ENCODE measurements at regions not wholly inside any gene's neighbourhood (a gene's known extent, or its start where the extent isn't known, plus 50 kb on each side); places are given as distances from the start of the nearest gene placed in this dataset.

GRCh38 chrX:125646195-125646594 is 326.5 kb downstream of the TEX13C start:
- Histone ChIP-seq H3K4me1 (ENCODE audit: control insufficient read depth in 2 of 2, insufficient read depth in 2 of 2, low read length in 2 of 2) (no peaks in the 10 kb centered on the region), H3K27ac (ENCODE audit: low read depth, low read length) (no peak overlapping the region), H3K27me3 (ENCODE audit: control insufficient read depth in 2 of 2, insufficient read depth in 2 of 2, low read length in 2 of 2) (no peaks in the 10 kb centered on the region), H3K4me3 (ENCODE audit: low read length) (no peak overlapping the region), H3K36me3 (ENCODE audit: control insufficient read depth in 2 of 3, insufficient read depth in 3 of 3, low read length in 3 of 3) (no peaks in the 10 kb centered on the region), H3K9me3 (ENCODE audit: control insufficient read depth in 2 of 3, low read length in 3 of 3) (no peaks in the 10 kb centered on the region)
- Mint-ChIP-seq H3K9me3 (peaks cover 0 to 4% (median 0%) of the 10 kb centered on the region in 11 donors), H3K27me3 (no peaks in the 10 kb centered on the region), H3K4me1 (no peaks in the 10 kb centered on the region), H3K4me3 (no peak overlapping the region), H3K27ac (no peak overlapping the region), H3K36me3 (no peaks in the 10 kb centered on the region)
- POLR2A ChIA-PET, result no interaction called here
- intact Hi-C loops (cut with micrococcal nuclease), result loop anchor here in 1 of 2 donors (5.0 kb wide), 1 partner anchor 1239 kb away; no protein-coding TSS in a partner anchor
- CTCF ChIA-PET, result no interaction called here
- DNase-seq, result peak in 1 of 9 donors; percentile 1
- no peak for ATAC-seq

- CTCF ChIA-PET, result no interaction called here
- no peak overlapping the region for H3K4me3 ChIP-seq (ENCODE audit: low read length)
- POLR2A ChIA-PET, result no interaction called here
- ATAC-seq, result no peak
- Mint-ChIP-seq H3K36me3 (no peaks in the 10 kb centered on the region), H3K27me3 (peaks cover 0 to under 1% (median 0%) of the 10 kb centered on the region in 5 donors), H3K4me3 (no peak overlapping the region), H3K27ac (no peak overlapping the region), H3K4me1 (no peaks in the 10 kb centered on the region), H3K9me3 (no peaks in the 10 kb centered on the region)
- H3K27me3 ChIP-seq (ENCODE audit: control insufficient read depth in 2 of 2, insufficient read depth in 2 of 2, low read length in 2 of 2), result no peaks in the 10 kb centered on the region
- no peak for DNase-seq
- intact Hi-C loops (cut with micrococcal nuclease), result no loop called here
- no peak overlapping the region for H3K27ac ChIP-seq (ENCODE audit: low read depth, low read length)
- no peaks in the 10 kb centered on the region for H3K4me1 ChIP-seq (ENCODE audit: control insufficient read depth in 2 of 2, insufficient read depth in 2 of 2, low read length in 2 of 2)
- no peaks in the 10 kb centered on the region for H3K36me3 ChIP-seq (ENCODE audit: control insufficient read depth in 2 of 3, insufficient read depth in 3 of 3, low read length in 3 of 3)
- no peaks in the 10 kb centered on the region for H3K9me3 ChIP-seq (ENCODE audit: control insufficient read depth in 2 of 3, low read length in 3 of 3)
Measured at GRCh38 chrX:125651426-125651825, 331.8 kb downstream of the TEX13C start.

- intact Hi-C loops (cut with micrococcal nuclease), result no loop called here
- no peaks in the 10 kb centered on the region for H3K4me1 Mint-ChIP-seq
Measured at GRCh38 chrX:125654501-125654900, 334.8 kb downstream of the TEX13C start.

DNA sequence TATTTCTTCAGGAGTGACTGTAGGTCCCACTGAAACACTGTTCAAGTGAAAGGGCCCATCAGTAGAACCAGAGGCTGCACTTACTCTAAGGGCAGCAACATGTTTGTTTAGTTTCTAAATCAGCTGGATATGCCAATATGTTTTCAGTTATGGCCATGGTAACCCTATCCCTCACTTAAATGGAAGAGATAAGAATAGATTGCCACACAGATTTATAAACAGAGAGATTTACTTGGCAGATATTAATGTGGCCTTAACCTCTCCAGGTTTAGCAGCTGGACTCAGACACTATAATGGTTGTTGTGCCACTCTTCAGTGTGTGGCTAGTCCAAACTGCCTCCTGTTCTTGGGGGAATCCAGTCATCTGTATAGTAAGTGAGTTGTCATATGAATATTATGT is 354.1 kb downstream of the TEX13C start:
- Histone ChIP-seq H3K27me3 (ENCODE audit: control insufficient read depth in 2 of 2, insufficient read depth in 2 of 2, low read length in 2 of 2) (no peaks in the 10 kb centered on the region), H3K36me3 (ENCODE audit: control insufficient read depth in 2 of 3, insufficient read depth in 3 of 3, low read length in 3 of 3) (no peaks in the 10 kb centered on the region), H3K4me3 (ENCODE audit: low read length) (no peak overlapping the region), H3K9me3 (ENCODE audit: control insufficient read depth in 2 of 3, low read length in 3 of 3) (no peaks in the 10 kb centered on the region), H3K27ac (ENCODE audit: low read depth, low read length) (no peak overlapping the region), H3K4me1 (ENCODE audit: control insufficient read depth in 2 of 2, insufficient read depth in 2 of 2, low read length in 2 of 2) (no peaks in the 10 kb centered on the region)
- Mint-ChIP-seq H3K4me1 (no peaks in the 10 kb centered on the region), H3K4me3 (no peak overlapping the region), H3K36me3 (no peaks in the 10 kb centered on the region), H3K27me3 (no peaks in the 10 kb centered on the region), H3K9me3 (peaks cover 0 to 6% (median 0%) of the 10 kb centered on the region in 11 donors), H3K27ac (no peak overlapping the region)
- ChIA-PET POLR2A (no interaction called here), CTCF (no interaction called here)
- intact Hi-C loops (cut with micrococcal nuclease), result loop anchor here in 1 of 2 donors (10.0 kb wide), 1 partner anchor 199 kb away; no protein-coding TSS in a partner anchor
- DNase-seq (no peak), ATAC-seq (no peak)

More at GRCh38 chrX:125654501-125654900, 334.8 kb downstream of the TEX13C start:
- no peak overlapping the region for H3K4me3 ChIP-seq (ENCODE audit: low read length)
- no peaks in the 10 kb centered on the region for H3K27me3 ChIP-seq (ENCODE audit: control insufficient read depth in 2 of 2, insufficient read depth in 2 of 2, low read length in 2 of 2)
- H3K27me3 Mint-ChIP-seq, result peaks cover 0 to 5% (median 0%) of the 10 kb centered on the region in 5 donors
- H3K9me3 Mint-ChIP-seq, result peaks cover 0 to 1% (median 0%) of the 10 kb centered on the region in 11 donors
- DNase-seq, result no peak
- CTCF ChIA-PET, result no interaction called here
- no peak overlapping the region for H3K27ac Mint-ChIP-seq
- H3K36me3 ChIP-seq (ENCODE audit: control insufficient read depth in 2 of 3, insufficient read depth in 3 of 3, low read length in 3 of 3), result no peaks in the 10 kb centered on the region
- no peaks in the 10 kb centered on the region for H3K9me3 ChIP-seq (ENCODE audit: control insufficient read depth in 2 of 3, low read length in 3 of 3)
- no peak overlapping the region for H3K4me3 Mint-ChIP-seq
- no peaks in the 10 kb centered on the region for H3K4me1 ChIP-seq (ENCODE audit: control insufficient read depth in 2 of 2, insufficient read depth in 2 of 2, low read length in 2 of 2)
- H3K36me3 Mint-ChIP-seq, result no peaks in the 10 kb centered on the region
- no peak overlapping the region for H3K27ac ChIP-seq (ENCODE audit: low read depth, low read length)
- ATAC-seq, result no peak
- POLR2A ChIA-PET, result no interaction called here

DNA sequence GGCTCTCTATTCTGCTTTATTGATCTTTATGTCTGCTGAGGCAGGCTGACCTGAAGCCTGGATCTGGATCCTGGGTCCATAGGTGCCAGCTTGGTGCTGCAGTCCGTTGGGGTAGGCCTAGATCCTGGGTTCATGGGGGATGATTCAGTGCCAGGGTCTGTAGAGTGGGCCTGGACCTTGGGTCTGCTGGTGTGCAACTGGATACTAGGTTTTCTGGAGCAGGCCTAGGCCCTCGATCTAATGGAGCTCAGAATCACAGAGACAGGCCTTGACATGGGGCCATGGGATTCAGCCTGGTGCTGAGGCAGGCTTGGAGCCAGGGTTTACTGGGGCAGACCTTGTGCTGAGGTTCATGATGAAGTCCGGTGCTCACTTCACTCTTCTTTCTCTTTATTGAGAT is 358.6 kb downstream of the TEX13C start:
- H3K27ac Mint-ChIP-seq, result no peak overlapping the region
- H3K4me3 ChIP-seq (ENCODE audit: low read length), result no peak overlapping the region
- ChIA-PET CTCF (no interaction called here), POLR2A (no interaction called here)
- DNase-seq (no peak), ATAC-seq (no peak)
- no peak overlapping the region for H3K4me3 Mint-ChIP-seq
- no peak overlapping the region for H3K27ac ChIP-seq (ENCODE audit: low read depth, low read length)
- no peaks in the 10 kb centered on the region for H3K4me1 ChIP-seq (ENCODE audit: control insufficient read depth in 2 of 2, insufficient read depth in 2 of 2, low read length in 2 of 2)
- H3K36me3 ChIP-seq (ENCODE audit: control insufficient read depth in 2 of 3, insufficient read depth in 3 of 3, low read length in 3 of 3), result no peaks in the 10 kb centered on the region
- no peaks in the 10 kb centered on the region for H3K4me1 Mint-ChIP-seq
- H3K36me3 Mint-ChIP-seq, result no peaks in the 10 kb centered on the region
- no peaks in the 10 kb centered on the region for H3K27me3 ChIP-seq (ENCODE audit: control insufficient read depth in 2 of 2, insufficient read depth in 2 of 2, low read length in 2 of 2)
- no peaks in the 10 kb centered on the region for H3K27me3 Mint-ChIP-seq
- H3K9me3 ChIP-seq (ENCODE audit: control insufficient read depth in 2 of 3, low read length in 3 of 3), result no peaks in the 10 kb centered on the region
- peaks cover 0 to 6% (median 0%) of the 10 kb centered on the region in 11 donors for H3K9me3 Mint-ChIP-seq
- intact Hi-C loops (cut with micrococcal nuclease), result loop anchor here in 1 of 2 donors (10.0 kb wide), 1 partner anchor 203 kb away; no protein-coding TSS in a partner anchor

DNA sequence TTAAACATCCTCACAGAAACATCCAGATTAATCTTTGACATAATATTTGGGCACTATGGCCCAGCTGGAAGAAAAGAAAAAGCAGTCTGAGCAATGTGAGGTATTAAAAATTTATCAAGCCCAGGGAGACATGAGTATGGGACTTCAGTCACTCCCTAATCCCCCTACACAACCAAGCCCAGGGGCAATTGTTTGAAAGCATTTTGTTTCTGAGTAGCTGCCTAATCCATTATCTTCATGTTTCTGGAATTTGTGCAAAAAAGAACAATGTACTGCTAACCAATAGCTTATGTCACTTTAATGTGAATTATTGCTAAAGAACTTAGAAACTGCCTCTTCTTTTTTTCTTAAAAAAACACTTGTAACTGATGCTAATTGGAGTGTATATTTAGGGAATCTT is 360.7 kb downstream of the TEX13C start:
- CTCF ChIA-PET, result no interaction called here
- Histone ChIP-seq H3K36me3 (ENCODE audit: control insufficient read depth in 2 of 3, insufficient read depth in 3 of 3, low read length in 3 of 3) (no peaks in the 10 kb centered on the region), H3K27me3 (ENCODE audit: control insufficient read depth in 2 of 2, insufficient read depth in 2 of 2, low read length in 2 of 2) (no peaks in the 10 kb centered on the region), H3K27ac (ENCODE audit: low read depth, low read length) (no peak overlapping the region), H3K4me1 (ENCODE audit: control insufficient read depth in 2 of 2, insufficient read depth in 2 of 2, low read length in 2 of 2) (no peaks in the 10 kb centered on the region), H3K4me3 (ENCODE audit: low read length) (no peak overlapping the region), H3K9me3 (ENCODE audit: control insufficient read depth in 2 of 3, low read length in 3 of 3) (no peaks in the 10 kb centered on the region)
- DNase-seq, result no peak
- POLR2A ChIA-PET, result no interaction called here
- intact Hi-C loops (cut with micrococcal nuclease), result no loop called here
- ATAC-seq, result no peak
- Mint-ChIP-seq H3K27ac (no peak overlapping the region), H3K4me1 (no peaks in the 10 kb centered on the region), H3K9me3 (peaks cover 0 to 5% (median 0%) of the 10 kb centered on the region in 11 donors), H3K4me3 (no peak overlapping the region), H3K36me3 (no peaks in the 10 kb centered on the region), H3K27me3 (no peaks in the 10 kb centered on the region)

GRCh38 chrX:125681058-125681457 is 361.4 kb downstream of the TEX13C start:
- no peaks in the 10 kb centered on the region for H3K36me3 ChIP-seq (ENCODE audit: control insufficient read depth in 2 of 3, insufficient read depth in 3 of 3, low read length in 3 of 3)
- H3K36me3 Mint-ChIP-seq, result no peaks in the 10 kb centered on the region
- no peaks in the 10 kb centered on the region for H3K27me3 Mint-ChIP-seq
- DNase-seq, result no peak
- ChIA-PET CTCF (no interaction called here), POLR2A (no interaction called here)
- no peak overlapping the region for H3K27ac Mint-ChIP-seq
- no peaks in the 10 kb centered on the region for H3K4me1 Mint-ChIP-seq
- H3K9me3 ChIP-seq (ENCODE audit: control insufficient read depth in 2 of 3, low read length in 3 of 3), result no peaks in the 10 kb centered on the region
- no peak for ATAC-seq
- no peaks in the 10 kb centered on the region for H3K4me1 ChIP-seq (ENCODE audit: control insufficient read depth in 2 of 2, insufficient read depth in 2 of 2, low read length in 2 of 2)
- H3K9me3 Mint-ChIP-seq, result peaks cover 0 to 5% (median 0%) of the 10 kb centered on the region in 11 donors
- H3K4me3 Mint-ChIP-seq, result no peak overlapping the region
- H3K4me3 ChIP-seq (ENCODE audit: low read length), result no peak overlapping the region
- H3K27ac ChIP-seq (ENCODE audit: low read depth, low read length), result no peak overlapping the region
- intact Hi-C loops (cut with micrococcal nuclease), result no loop called here
- H3K27me3 ChIP-seq (ENCODE audit: control insufficient read depth in 2 of 2, insufficient read depth in 2 of 2, low read length in 2 of 2), result no peaks in the 10 kb centered on the region

Data from naive thymus-derived CD4-positive, alpha-beta T cell (primary cell).